HEK293 (cell line): ENCODE measurements at regions not wholly inside any gene's neighbourhood (a gene's known extent, or its start where the extent isn't known, plus 50 kb on each side); places are given as distances from the start of the nearest gene placed in this dataset.

Experiments
- CTCF ChIA-PET: fragments of 350-600 bp; formaldehyde crosslinking; extraction: SDS; loops from one replicate; lab custom pipeline; 2021; ENCODE audit warnings: antibody characterized with exemption; lab: Yijun Ruan, JAX
- POLR2A ChIA-PET: fragments of 300-600 bp; formaldehyde crosslinking; extraction: SDS; loops from one replicate; lab custom pipeline; 2020; ENCODE audit warnings: antibody characterized with exemption, inconsistent platforms; lab: Yijun Ruan, JAX
- H3K27ac ChIP-seq: fragments of 200-500 bp; sonication (Bioruptor generic); 2 replicates; pipeline ENCODE4 v1.5.1; 2014; ENCODE audit warnings: low read depth, low read length, control low read depth, inconsistent platforms; ENCODE audit errors: extremely low read depth
- H3K36me3 ChIP-seq, 2 experiments: fragments of 200-500 bp in 1 of 2; sonication (Bioruptor generic) in 1 of 2; 1 replicate in 1 of 2; 2 replicates in 1 of 2; pipeline ENCODE4 v1.5.1; 2014 to 2017; ENCODE audit warnings: inconsistent platforms in 2 of 2, low read length in 2 of 2; ENCODE audit not compliant: control insufficient read depth in 2 of 2, insufficient read depth in 1 of 2
- H3K4me1 ChIP-seq: fragments of 200-500 bp; sonication (Bioruptor generic); 2 replicates; pipeline ENCODE4 v1.5.1; 2014; ENCODE audit warnings: mild to moderate bottlenecking, low read length, inconsistent platforms; ENCODE audit not compliant: control insufficient read depth, insufficient read depth
- H3K4me3 ChIP-seq: 2 replicates; pipeline ENCODE4 v1.5.1; 2011; ENCODE audit warnings: low read depth, mild to moderate bottlenecking, control low read depth, low read length, moderate library complexity
- H3K9me3 ChIP-seq: fragments of 200-500 bp; sonication (Bioruptor generic); 2 replicates; pipeline ENCODE4 v1.5.1; 2014; ENCODE audit warnings: low read depth, low read length, inconsistent platforms; ENCODE audit not compliant: control insufficient read depth, insufficient read depth
- GLI4 ChIP-seq: fragments of 450-650 bp; formaldehyde crosslinking; IDR thresholded peaks from 2 replicates; pipeline ENCODE4 v1.5.1; 2016; ENCODE audit warnings: missing biosample characterization, missing genetic modification characterization
- HOXA7 ChIP-seq: sonication (generic); formaldehyde crosslinking; IDR thresholded peaks from 2 replicates; pipeline ENCODE4 v1.8.1; 2022; ENCODE audit warnings: missing genetic modification reagents, borderline replicate concordance
- HOXD13 ChIP-seq: sonication (generic); formaldehyde crosslinking; IDR thresholded peaks from 2 replicates; pipeline ENCODE4 v1.8.0; 2022; ENCODE audit warnings: missing genetic modification reagents, borderline replicate concordance
- KLF8 ChIP-seq: fragments of 450-650 bp; formaldehyde crosslinking; IDR thresholded peaks from 2 replicates; pipeline ENCODE4 v1.5.1; 2016; ENCODE audit warnings: missing biosample characterization, missing genetic modification characterization
- OSR2 ChIP-seq: fragments of 450-650 bp; formaldehyde crosslinking; IDR thresholded peaks from 2 replicates; pipeline ENCODE4 v1.5.1; 2016; ENCODE audit warnings: missing biosample characterization, missing genetic modification characterization
- PRDM1 ChIP-seq: fragments of 450-650 bp; formaldehyde crosslinking; IDR thresholded peaks from 2 replicates; pipeline ENCODE4; 2016; ENCODE audit warnings: missing biosample characterization, missing genetic modification characterization
- SP2 ChIP-seq: fragments of 450-650 bp; formaldehyde crosslinking; IDR thresholded peaks from 2 replicates; pipeline ENCODE4 v1.5.1; 2016; ENCODE audit warnings: missing biosample characterization, missing genetic modification characterization
- TCF7L2 ChIP-seq: IDR thresholded peaks from 2 replicates; pipeline ENCODE4 v1.6.1; 2011; ENCODE audit warnings: low read depth, mild to moderate bottlenecking, inconsistent platforms, low read length, moderate library complexity, borderline replicate concordance
- ZFP3 ChIP-seq: fragments of 450-650 bp; formaldehyde crosslinking; IDR thresholded peaks from 2 replicates; pipeline ENCODE4 v1.5.1; 2016; ENCODE audit warnings: low read depth, missing biosample characterization, missing genetic modification characterization
- ZNF114 ChIP-seq: fragments of 450-650 bp; formaldehyde crosslinking; IDR thresholded peaks from 2 replicates; pipeline ENCODE4 v1.5.0; 2017; ENCODE audit warnings: missing biosample characterization, missing genetic modification characterization
- ZNF121 ChIP-seq: fragments of 450-650 bp; formaldehyde crosslinking; IDR thresholded peaks from 2 replicates; pipeline ENCODE4 v1.5.1; 2016; ENCODE audit warnings: missing biosample characterization, missing genetic modification characterization
- ZNF174 ChIP-seq: fragments of 450-650 bp; formaldehyde crosslinking; IDR thresholded peaks from 2 replicates; pipeline ENCODE4 v1.5.0; 2017; ENCODE audit warnings: missing biosample characterization, mild to moderate bottlenecking, missing genetic modification characterization
- ZNF23 ChIP-seq: fragments of 450-650 bp; formaldehyde crosslinking; IDR thresholded peaks from 2 replicates; pipeline ENCODE4 v1.5.1; 2016; ENCODE audit warnings: missing biosample characterization, missing genetic modification characterization, borderline replicate concordance
- ZNF324 ChIP-seq: fragments of 450-650 bp; formaldehyde crosslinking; IDR thresholded peaks from 2 replicates; pipeline ENCODE4 v1.5.1; 2016; ENCODE audit warnings: missing biosample characterization, missing genetic modification characterization
- ZNF37A ChIP-seq: fragments of 450-650 bp; IDR thresholded peaks from 2 replicates; pipeline ENCODE4 v1.5.1; 2018; ENCODE audit warnings: missing biosample characterization, missing genetic modification characterization
- ZNF391 ChIP-seq: fragments of 450-650 bp; formaldehyde crosslinking; IDR thresholded peaks from 2 replicates; pipeline ENCODE4 v1.5.1; 2016; ENCODE audit warnings: low read depth, missing biosample characterization, missing genetic modification characterization, borderline replicate concordance
- ZNF394 ChIP-seq: fragments of 450-650 bp; formaldehyde crosslinking; IDR thresholded peaks from 2 replicates; pipeline ENCODE4 v1.5.1; 2016; ENCODE audit warnings: missing biosample characterization, missing genetic modification characterization, mild to moderate bottlenecking, moderate library complexity, borderline replicate concordance
- ZNF558 ChIP-seq: fragments of 450-650 bp; formaldehyde crosslinking; IDR thresholded peaks from 2 replicates; pipeline ENCODE4 v1.5.1; 2016; ENCODE audit warnings: missing biosample characterization, missing genetic modification characterization
- ZNF791 ChIP-seq: fragments of 450-650 bp; formaldehyde crosslinking; IDR thresholded peaks from 2 replicates; pipeline ENCODE4 v1.5.1; 2016; ENCODE audit warnings: missing biosample characterization, missing genetic modification characterization
- ZNF792 ChIP-seq: fragments of 450-650 bp; formaldehyde crosslinking; IDR thresholded peaks from 2 replicates; pipeline ENCODE4 v1.5.1; 2016; ENCODE audit warnings: missing biosample characterization, missing genetic modification characterization
- ZNF837 ChIP-seq: fragments of 450-650 bp; formaldehyde crosslinking; IDR thresholded peaks from 2 replicates; pipeline ENCODE4 v1.5.1; 2016; ENCODE audit warnings: missing biosample characterization, missing genetic modification characterization
- TF ChIP-seq, protein P1 (sequence below): fragments of 450-650 bp; formaldehyde crosslinking; IDR thresholded peaks from 2 replicates; pipeline ENCODE4 v1.5.1; 2017; ENCODE audit warnings: missing biosample characterization, missing genetic modification characterization
- TF ChIP-seq, protein P2 (sequence below): fragments of 450-650 bp; formaldehyde crosslinking; IDR thresholded peaks from 2 replicates; pipeline ENCODE4 v1.5.1; 2016; ENCODE audit warnings: missing biosample characterization, missing genetic modification characterization
- TF ChIP-seq, protein P3 (sequence below): fragments of 450-650 bp; formaldehyde crosslinking; IDR thresholded peaks from 2 replicates; pipeline ENCODE4 v1.5.1; 2017; ENCODE audit warnings: missing biosample characterization, missing genetic modification characterization
- TF ChIP-seq, protein P4 (sequence below): fragments of 450-650 bp; formaldehyde crosslinking; IDR thresholded peaks from 2 replicates; pipeline ENCODE4 v1.5.1; 2016; ENCODE audit warnings: missing biosample characterization, missing genetic modification characterization

DNA sequence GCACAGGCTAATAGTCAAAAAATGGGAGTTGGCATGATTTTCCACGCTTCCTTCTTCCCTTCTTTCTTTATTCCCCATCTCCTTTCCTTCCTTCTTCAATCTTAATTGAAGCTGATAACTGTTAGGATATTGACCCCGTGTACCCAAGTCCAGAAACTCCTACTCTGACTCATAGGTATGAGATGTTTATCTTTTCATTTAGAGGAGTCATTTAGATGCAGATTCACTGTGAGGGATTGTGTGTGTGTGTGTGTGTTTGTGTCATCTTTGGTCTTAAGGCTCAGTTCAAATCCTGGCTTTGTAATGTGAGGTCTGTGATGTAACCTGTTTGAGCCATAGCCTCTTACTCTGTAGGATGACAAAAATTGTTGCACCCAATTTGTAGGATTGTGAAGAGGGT lies 332.0 kb upstream of the MAF start:
- no peak for TF ChIP-seq ZNF391 (tag by site-specific recombination)
- TF ChIP-seq ZFP3 (tag by site-specific recombination): no peak
- no peak for TF ChIP-seq OSR2 (tag by site-specific recombination)
- no peak for TF ChIP-seq PRDM1 (tag by site-specific recombination)
- TF ChIP-seq GLI4 (tag by site-specific recombination): no peak
- TF ChIP-seq, all 188 proteins: peak for 0
- ChIA-PET POLR2A (no interaction called here), CTCF (no interaction called here)
- H3K4me1 ChIP-seq: no peaks in the 10 kb centered on the region
- no peaks in the 10 kb centered on the region for H3K36me3 ChIP-seq
- H3K4me3 ChIP-seq: no peak overlapping the region
- no peak overlapping the region for H3K27ac ChIP-seq
- H3K9me3 ChIP-seq: no peaks in the 10 kb centered on the region

DNA sequence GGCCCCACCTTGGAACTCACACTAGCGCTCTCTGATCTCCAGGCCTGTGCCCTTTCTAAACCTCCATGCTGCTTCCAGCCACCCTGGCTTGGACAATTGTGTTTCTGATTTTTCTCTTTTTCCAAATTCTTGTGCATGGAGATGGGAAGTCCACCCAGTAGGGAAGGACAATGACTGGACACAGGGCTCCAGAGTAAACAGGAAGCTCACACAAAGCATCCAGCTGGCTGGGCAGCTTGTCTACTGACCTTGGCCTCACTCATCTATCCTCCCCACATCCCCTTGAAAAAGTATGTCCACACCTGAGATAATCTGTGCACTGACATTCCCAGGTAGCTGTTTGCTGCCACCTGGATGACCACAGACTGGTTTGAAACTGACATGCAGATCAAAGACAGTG lies 331.2 kb upstream of the MAF start:
- Histone ChIP-seq H3K4me3 (no peak overlapping the region), H3K9me3 (no peaks in the 10 kb centered on the region), H3K4me1 (no peaks in the 10 kb centered on the region), H3K27ac (no peak overlapping the region), H3K36me3 (no peaks in the 10 kb centered on the region)
- no peak for TF ChIP-seq HOXD13 (CRISPR knock-in tag)
- TF ChIP-seq, protein P1, sequence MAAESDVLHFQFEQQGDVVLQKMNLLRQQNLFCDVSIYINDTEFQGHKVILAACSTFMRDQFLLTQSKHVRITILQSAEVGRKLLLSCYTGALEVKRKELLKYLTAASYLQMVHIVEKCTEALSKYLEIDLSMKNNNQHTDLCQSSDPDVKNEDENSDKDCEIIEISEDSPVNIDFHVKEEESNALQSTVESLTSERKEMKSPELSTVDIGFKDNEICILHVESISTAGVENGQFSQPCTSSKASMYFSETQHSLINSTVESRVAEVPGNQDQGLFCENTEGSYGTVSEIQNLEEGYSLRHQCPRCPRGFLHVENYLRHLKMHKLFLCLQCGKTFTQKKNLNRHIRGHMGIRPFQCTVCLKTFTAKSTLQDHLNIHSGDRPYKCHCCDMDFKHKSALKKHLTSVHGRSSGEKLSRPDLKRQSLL (tag by site-specific recombination): no peak
- no peak for TF ChIP-seq ZNF121 (tag by site-specific recombination)
- TF ChIP-seq, protein P2, sequence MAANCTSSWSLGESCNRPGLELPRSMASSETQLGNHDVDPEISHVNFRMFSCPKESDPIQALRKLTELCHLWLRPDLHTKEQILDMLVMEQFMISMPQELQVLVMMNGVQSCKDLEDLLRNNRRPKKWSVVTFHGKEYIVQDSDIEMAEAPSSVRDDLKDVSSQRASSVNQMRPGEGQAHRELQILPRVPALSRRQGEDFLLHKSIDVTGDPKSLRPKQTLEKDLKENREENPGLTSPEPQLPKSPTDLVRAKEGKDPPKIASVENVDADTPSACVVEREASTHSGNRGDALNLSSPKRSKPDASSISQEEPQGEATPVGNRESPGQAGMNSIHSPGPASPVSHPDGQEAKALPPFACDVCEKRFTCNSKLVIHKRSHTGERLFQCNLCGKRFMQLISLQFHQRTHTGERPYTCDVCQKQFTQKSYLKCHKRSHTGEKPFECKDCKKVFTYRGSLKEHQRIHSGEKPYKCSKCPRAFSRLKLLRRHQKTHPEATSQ (tag by site-specific recombination): no peak
- ChIA-PET POLR2A (no interaction called here), CTCF (interaction anchor here (0.6 kb wide), 1 partner anchor 22 kb away, joined by 3 read pairs; no protein-coding TSS in a partner anchor)

DNA sequence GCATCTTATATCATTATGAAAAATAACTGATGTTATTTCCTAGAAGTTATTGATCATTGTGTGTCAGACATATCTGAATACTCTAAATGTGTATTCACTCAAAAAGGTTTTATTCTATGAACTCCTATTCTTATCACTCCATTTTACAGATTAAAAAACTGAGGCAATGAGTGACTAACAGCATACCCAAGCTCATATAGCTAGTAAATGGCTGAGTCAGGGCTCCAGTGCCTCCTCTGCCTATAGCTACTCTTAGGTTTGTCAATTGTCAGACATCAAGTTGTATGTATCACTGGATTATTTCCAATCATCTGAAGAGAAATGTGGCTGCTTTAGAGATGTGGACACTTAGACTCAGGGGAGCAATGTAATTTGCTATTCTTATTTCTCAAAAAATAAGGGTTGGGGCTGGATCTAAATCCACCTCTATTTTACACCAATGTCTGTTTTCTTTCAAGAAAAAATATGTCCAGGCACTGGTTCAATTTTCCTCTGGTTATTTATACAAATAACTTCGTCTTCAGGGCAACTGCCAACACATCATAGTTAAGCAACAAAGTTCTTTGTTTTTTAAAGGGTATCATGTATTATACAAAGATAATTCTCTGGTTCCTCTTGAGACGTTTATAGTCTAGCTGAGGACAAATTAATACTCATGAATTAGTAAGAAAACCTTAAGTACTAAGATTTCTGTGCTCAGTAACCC lies 328.9 kb upstream of the MAF start:
- no peaks in the 10 kb centered on the region for H3K4me1 ChIP-seq
- no peak overlapping the region for H3K4me3 ChIP-seq
- H3K27ac ChIP-seq: no peak overlapping the region
- H3K36me3 ChIP-seq: no peaks in the 10 kb centered on the region
- ChIA-PET POLR2A (no interaction called here), CTCF (no interaction called here)
- H3K9me3 ChIP-seq: no peaks in the 10 kb centered on the region
- TF ChIP-seq, protein P3, sequence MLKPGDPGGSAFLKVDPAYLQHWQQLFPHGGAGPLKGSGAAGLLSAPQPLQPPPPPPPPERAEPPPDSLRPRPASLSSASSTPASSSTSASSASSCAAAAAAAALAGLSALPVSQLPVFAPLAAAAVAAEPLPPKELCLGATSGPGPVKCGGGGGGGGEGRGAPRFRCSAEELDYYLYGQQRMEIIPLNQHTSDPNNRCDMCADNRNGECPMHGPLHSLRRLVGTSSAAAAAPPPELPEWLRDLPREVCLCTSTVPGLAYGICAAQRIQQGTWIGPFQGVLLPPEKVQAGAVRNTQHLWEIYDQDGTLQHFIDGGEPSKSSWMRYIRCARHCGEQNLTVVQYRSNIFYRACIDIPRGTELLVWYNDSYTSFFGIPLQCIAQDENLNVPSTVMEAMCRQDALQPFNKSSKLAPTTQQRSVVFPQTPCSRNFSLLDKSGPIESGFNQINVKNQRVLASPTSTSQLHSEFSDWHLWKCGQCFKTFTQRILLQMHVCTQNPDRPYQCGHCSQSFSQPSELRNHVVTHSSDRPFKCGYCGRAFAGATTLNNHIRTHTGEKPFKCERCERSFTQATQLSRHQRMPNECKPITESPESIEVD (tag by site-specific recombination): no peak
- TF ChIP-seq ZNF324 (tag by site-specific recombination) (no peak), ZNF37A (no peak), ZNF558 (tag by site-specific recombination) (no peak), ZNF23 (tag by site-specific recombination) (no peak), ZNF174 (tag by site-specific recombination) (no peak), KLF8 (tag by site-specific recombination) (no peak), ZNF791 (tag by site-specific recombination) (no peak), ZNF792 (tag by site-specific recombination) (no peak), SP2 (no peak), ZNF394 (no peak), ZNF114 (tag by site-specific recombination) (no peak), ZNF837 (tag by site-specific recombination) (no peak), HOXA7 (CRISPR knock-in tag) (no peak), TCF7L2 (no peak)
- TF ChIP-seq, protein P4, sequence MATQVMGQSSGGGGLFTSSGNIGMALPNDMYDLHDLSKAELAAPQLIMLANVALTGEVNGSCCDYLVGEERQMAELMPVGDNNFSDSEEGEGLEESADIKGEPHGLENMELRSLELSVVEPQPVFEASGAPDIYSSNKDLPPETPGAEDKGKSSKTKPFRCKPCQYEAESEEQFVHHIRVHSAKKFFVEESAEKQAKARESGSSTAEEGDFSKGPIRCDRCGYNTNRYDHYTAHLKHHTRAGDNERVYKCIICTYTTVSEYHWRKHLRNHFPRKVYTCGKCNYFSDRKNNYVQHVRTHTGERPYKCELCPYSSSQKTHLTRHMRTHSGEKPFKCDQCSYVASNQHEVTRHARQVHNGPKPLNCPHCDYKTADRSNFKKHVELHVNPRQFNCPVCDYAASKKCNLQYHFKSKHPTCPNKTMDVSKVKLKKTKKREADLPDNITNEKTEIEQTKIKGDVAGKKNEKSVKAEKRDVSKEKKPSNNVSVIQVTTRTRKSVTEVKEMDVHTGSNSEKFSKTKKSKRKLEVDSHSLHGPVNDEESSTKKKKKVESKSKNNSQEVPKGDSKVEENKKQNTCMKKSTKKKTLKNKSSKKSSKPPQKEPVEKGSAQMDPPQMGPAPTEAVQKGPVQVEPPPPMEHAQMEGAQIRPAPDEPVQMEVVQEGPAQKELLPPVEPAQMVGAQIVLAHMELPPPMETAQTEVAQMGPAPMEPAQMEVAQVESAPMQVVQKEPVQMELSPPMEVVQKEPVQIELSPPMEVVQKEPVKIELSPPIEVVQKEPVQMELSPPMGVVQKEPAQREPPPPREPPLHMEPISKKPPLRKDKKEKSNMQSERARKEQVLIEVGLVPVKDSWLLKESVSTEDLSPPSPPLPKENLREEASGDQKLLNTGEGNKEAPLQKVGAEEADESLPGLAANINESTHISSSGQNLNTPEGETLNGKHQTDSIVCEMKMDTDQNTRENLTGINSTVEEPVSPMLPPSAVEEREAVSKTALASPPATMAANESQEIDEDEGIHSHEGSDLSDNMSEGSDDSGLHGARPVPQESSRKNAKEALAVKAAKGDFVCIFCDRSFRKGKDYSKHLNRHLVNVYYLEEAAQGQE: no peak
